ENCODE measurements at regions not wholly inside any gene's neighbourhood (a gene's known extent, or its start where the extent isn't known, plus 50 kb on each side); places are given as distances from the start of the nearest gene placed in this dataset.

DNA sequence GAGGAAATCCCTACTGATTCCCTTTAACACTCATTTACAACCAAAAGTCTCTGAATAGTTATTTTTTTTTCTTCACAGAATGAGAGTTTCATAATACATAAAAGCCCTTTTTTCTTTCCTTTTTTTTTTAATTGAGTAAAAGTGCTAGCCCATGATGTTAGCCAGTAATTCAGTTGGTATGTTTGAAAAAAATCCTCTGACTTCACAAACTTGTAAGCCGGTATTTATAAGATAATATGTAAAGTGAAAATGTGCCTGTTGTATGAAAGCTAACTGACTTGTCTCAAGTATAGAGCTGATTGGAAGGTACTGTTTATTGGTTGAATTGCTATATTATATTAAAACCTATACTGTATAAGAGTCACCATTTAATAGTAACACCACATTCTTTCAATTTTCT is 70.2 kb upstream of the NEIL3 start:
- TF ChIP-seq, protein P1, sequence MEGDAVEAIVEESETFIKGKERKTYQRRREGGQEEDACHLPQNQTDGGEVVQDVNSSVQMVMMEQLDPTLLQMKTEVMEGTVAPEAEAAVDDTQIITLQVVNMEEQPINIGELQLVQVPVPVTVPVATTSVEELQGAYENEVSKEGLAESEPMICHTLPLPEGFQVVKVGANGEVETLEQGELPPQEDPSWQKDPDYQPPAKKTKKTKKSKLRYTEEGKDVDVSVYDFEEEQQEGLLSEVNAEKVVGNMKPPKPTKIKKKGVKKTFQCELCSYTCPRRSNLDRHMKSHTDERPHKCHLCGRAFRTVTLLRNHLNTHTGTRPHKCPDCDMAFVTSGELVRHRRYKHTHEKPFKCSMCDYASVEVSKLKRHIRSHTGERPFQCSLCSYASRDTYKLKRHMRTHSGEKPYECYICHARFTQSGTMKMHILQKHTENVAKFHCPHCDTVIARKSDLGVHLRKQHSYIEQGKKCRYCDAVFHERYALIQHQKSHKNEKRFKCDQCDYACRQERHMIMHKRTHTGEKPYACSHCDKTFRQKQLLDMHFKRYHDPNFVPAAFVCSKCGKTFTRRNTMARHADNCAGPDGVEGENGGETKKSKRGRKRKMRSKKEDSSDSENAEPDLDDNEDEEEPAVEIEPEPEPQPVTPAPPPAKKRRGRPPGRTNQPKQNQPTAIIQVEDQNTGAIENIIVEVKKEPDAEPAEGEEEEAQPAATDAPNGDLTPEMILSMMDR (conservative IDR thresholded peaks at IDR 0.05; ENCODE audit: low read length) = no peak
- TF ChIP-seq EZH2phosphoT487 (IDR thresholded peaks at IDR 0.05; ENCODE audit: borderline replicate concordance) = no peak

Measured in Loucy (cell line).